GM18508 (cell line): ENCODE measurements at regions not wholly inside any gene's neighbourhood (a gene's known extent, or its start where the extent isn't known, plus 50 kb on each side); places are given as distances from the start of the nearest gene placed in this dataset.

Experiments
- ATAC-seq: cut with Tn5 transposase; IDR thresholded peaks from one replicate; pipeline ENCODE4 v1.9.1; 2021; ENCODE audit warnings: moderate number of reproducible peaks; ENCODE audit not compliant: insufficient read depth, unreplicated experiment

DNA sequence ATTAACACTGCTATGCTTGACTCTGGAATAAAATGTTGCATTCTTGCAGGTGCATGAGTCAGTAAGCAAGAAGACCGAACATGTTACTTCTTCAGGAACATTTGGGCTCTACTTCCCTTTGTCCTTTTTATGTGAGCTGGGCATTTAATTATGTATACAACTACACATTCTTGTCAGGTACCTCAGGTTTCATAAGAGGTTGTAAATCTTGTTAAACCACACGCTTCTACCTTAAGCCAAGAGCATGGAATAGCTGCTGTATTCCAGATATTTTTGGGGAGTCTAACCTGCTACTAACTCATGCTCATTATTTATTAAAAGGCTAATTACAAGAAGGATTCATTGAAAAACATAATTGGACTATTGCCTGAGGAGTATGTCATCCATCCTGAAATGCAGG, 414.2 kb upstream of the KLF6 start:
- ATAC-seq: no peak

- ATAC-seq: no peak
Observed at GRCh38 chr10:4198216-4198615, 413.2 kb upstream of the KLF6 start.

DNA sequence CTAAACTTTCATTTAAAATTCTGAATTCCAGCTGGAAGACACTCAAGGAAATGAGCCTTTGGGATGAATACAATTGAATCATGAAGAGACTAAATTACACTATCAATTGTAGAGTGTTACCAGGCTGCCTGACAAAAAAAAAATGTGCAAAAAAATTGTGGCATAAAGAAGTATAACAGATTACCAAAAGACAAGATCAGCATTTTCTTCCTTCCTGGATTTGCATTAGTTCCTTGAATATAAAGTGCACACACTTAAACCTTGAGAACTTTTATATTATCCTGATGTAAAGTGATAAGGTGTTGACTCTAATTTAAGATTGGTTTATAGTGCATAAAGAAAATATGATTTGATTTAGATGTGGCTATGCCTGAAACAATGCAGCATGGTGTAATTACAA, 412.7 kb upstream of the KLF6 start:
- no peak for ATAC-seq

GRCh38 chr10:4196771-4197390, 411.9 kb upstream of the KLF6 start:
- ATAC-seq: no peak

GRCh38 chr10:4196183-4196582, 411.2 kb upstream of the KLF6 start:
- ATAC-seq: no peak

- ATAC-seq: no peak
Observed at GRCh38 chr10:4195213-4195612, 410.2 kb upstream of the KLF6 start.

DNA sequence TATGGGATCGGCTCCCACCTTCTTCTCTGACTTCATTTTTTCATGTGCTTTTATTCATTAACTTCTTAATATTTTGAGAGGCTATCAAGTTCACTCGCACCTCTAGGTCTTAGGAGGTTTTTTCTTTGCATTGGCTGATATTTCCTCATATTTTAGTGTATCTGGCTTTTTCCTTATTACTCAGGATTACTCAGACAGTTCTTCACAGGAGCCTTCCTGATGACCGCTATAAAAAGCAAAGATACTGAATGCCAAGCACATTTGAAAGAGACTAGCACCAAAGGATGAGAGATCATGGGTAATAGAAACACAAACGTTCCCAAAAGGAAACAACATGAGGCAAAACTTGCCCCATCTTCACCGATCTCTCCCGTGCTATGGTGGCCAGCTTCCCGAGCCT, 409.2 kb upstream of the KLF6 start:
- no peak for ATAC-seq

DNA sequence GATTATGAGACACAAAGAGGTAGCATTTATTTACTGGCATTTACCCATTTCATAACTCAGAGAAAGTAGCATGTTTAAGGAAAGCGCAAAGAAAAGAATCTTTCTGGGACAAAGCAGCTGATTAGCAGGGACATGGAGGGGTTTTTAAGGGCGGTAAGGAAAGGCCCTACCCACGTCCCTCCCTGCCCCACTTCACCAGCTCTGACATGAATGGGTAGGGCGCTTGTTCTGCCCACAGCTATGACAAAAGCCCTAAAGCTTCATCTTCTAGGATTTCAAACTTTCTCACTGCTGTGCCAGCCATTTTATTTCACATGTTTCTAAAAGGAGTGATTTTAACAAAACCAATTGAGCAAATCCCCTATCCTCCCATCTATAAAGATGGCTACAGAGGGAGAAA, 406.9 kb upstream of the KLF6 start:
- no peak for ATAC-seq

GRCh38 chr10:4191354-4191753, 406.3 kb upstream of the KLF6 start:
- no peak for ATAC-seq

- ATAC-seq: no peak
Observed at GRCh38 chr10:4190876-4191275, 405.9 kb upstream of the KLF6 start.

DNA sequence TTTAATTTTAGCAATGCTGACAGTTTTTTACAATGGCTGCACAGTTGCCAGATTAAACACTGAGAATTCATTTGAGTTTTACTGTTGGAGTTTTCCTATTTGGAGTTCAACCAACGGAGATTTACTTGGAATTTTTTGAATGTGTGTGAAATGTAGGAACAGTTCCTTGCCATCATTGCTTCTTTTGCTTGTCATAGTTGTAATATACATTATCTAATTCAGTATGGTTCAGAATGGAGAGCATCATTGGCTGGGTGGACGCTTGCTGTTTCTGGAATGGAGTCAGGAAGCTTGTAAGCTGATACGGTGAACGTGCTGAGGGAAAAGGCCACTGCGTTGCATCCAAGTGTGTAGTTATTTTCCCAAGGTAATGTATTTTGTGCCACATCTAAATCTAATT, 404.3 kb upstream of the KLF6 start:
- no peak for ATAC-seq

DNA sequence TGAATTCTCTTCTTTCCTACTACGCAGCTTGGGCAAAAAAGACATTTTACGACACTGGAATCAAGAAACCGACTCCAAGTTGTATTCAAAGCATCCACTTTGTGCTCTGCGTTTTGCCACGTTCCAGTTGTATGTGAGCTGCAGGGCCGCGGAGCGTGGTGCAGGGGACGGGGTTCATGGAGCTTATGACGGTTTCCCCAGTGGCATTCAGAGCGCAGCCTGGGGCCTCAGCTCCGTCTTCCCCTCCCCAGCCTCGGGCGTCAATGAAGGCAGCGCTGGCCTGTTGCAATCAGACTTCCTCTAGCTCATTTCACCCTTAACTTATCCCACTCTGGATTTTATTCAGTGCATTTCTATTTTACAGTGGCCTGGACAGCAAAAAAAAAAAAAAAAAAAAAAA, 403.4 kb upstream of the KLF6 start:
- no peak for ATAC-seq

DNA sequence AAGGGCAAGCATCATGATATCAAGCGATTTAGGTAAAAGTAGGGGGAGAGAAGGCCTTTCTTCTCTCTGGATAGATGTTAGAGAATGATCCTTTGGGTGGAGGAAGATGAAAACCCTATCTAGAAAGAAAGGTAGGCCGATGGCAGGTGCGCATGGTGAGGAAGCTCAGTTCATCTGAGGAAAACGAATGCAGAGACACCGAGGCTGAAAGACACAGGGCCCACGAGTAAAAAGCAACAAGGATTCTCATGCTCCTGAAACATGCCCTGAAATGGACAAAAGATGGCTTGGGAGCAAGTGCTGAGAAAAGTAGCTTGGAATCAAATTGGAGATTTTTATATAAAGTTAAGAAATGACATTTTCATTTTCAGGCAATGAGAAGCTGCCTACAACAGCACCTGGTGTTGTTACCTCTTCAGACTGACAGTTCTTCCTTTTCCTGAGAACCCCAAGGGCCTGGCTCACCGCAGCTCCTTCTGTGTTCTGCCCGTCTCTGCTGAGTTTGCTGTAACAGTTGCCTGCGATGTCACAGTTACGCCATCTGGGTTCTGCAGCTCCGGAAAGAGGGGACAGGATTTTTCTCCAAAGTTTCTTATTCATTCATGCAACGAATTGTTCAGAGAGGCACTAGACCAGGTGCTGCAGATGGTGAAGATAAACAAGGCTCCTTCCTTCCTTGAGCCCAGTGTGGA, 402.0 kb upstream of the KLF6 start:
- no peak for ATAC-seq

DNA sequence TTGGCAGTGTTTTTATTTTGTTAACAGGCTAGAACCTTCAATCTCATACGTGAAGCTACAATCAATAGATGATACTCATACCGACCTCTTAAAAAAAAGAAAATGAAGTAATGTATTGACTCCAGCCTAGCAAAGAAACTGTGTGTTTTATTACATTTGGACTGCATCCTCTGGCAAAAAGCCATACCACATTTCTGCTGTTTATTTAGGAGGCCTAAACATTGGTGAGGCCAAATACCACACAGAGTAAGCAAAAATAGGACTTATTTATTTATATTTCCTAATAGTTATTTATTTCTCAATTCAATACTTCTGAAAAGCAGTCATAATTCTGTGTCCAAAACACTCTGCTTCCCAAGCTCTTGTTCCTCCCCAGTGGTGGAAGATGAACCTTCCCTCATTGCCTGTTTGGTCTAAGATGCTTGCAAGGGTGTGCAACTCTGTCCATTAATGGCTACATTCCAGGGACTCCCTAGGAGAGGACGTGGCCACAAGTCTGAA, 398.8 kb upstream of the KLF6 start:
- ATAC-seq: no peak

DNA sequence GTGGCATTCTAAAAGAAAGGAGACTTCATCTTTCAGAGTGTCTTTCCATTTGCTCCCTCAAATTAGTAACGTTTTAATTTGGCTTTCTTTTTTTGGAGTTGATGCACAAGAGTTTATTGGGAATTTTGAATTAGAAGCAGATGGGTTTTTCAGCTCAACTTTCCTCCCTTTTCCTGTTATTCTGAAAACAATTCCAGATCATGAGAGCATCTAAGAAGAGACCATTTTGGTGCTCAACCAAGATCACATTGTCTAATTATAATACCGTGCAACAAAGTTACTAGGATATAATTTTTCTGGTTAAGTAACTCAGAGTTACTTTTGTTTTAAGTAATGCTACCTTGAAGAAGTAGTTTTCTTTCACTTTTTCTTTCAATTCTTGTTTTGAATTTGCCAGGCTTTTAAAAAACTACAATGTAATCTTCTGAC, 396.6 kb upstream of the KLF6 start:
- no peak for ATAC-seq

GRCh38 chr10:4181081-4181480, 396.1 kb upstream of the KLF6 start:
- no peak for ATAC-seq

DNA sequence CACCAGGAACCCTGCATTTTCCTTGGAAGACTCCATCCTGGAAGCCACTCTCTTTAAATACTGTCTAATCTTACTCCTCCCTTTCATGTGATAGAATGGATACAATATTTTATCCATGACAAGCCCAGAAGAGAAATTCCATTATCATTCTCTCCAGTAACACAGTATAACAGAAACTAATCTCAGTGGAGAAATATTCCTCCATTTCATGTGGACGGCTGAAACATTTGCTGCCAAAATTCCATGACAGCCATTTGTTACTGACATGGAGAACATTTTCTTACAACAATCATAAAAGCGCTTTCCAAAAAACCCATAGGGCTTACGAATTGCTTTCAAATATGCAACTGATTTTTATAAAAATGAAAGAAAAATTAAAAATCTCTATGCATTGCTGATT, 392.8 kb upstream of the KLF6 start:
- ATAC-seq: no peak

DNA sequence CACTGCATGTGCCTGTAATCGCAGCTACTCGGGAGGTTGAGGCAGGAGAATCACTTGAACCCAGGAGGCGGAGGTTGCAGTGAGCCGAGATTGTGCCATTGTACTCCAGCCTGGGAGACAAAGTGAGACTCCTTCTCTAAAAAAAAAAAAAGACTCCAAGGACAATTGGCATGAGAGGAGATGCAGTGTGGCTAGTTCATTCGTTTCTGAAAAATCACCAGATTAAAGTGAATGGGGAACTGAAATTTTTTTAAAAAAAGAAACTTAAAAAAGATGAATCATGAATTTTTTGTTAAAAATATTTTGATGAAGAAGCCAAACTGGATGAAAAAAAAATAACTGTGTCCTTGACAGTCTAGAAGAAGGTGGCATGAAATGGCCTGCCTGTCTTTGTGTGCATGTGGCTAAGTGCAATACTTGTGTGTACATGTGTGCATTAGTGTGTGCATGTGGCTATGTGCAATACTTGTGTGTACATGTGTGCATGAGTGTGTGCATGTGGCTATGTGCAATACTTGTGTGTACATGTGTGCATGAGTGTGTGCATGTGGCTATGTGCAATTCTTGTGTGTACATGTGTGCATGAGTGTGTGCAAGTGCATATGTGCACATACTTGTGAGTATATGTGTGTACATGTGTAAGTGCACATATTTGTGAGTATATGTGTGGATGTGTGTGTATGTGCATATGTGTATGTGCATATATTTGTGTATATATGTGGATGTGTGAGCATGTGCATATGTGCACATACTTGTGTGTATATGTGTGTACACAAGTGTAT, 391.7 kb upstream of the KLF6 start:
- no peak for ATAC-seq

DNA sequence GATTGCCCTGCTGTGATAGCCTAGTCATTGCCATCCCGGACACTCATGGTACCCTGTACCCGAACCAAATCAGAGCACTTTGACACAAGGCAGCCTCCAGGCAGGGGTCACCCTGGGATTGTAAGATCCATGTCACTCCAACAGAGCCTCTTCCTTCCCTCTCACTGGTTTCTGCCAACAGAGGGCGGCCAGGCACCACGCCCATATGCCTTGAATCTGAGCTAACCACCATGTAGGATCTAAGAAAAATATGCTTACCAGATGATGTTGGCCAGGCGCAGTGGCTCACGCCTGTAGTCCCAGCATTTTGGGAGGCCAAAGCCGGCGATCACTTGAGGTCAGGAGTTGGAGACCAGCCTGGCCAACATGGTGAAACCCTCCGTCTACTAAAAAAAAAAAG, 389.2 kb upstream of the KLF6 start:
- ATAC-seq: no peak

GRCh38 chr10:4170633-4171314, 385.8 kb upstream of the KLF6 start:
- ATAC-seq: no peak

DNA sequence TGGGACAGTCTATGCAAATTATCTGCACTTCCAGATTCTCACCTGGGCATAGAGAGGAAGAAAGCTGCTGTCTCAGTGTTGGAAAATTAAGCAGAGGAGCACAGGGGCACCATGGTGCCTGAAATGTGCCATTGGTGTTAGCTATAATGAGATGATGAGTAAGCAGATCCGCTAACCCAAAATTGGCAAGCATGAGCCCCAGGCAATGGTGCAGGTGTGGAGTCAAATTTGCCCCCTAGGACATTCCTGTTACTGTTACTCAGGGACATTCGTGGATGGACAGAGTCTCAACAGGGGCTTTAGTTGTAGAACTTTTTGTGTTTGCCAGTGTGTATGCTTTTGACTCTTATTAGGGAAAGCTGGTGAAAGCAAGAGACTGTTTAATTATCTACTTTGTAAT, 385.2 kb upstream of the KLF6 start:
- ATAC-seq: no peak
